ENCODE measurements at regions not wholly inside any gene's neighbourhood (a gene's known extent, or its start where the extent isn't known, plus 50 kb on each side); places are given as distances from the start of the nearest gene placed in this dataset.

GRCh38 chr14:98612434-98613200, 659.4 kb downstream of the BCL11B start:
- TF ChIP-seq CTCF (IDR thresholded peaks at IDR 0.05) (no peak), ZFX (IDR thresholded peaks at IDR 0.05; ENCODE audit: borderline replicate concordance) (no peak)
